SK-N-SH (cell line): ENCODE measurements at regions not wholly inside any gene's neighbourhood (a gene's known extent, or its start where the extent isn't known, plus 50 kb on each side); places are given as distances from the start of the nearest gene placed in this dataset.

ENCODE experiments used
- CTCF ChIP-seq: fragments of 200-600 bp; sonication (generic); IDR thresholded peaks from 2 replicates; pipeline ENCODE4 v1.6.1; 2017; ENCODE audit warnings: antibody characterized with exemption, mild to moderate bottlenecking, moderate library complexity
- EZH2phosphoT487 ChIP-seq: fragments of 200-600 bp; sonication (generic); IDR thresholded peaks from 2 replicates; pipeline ENCODE4 v1.6.1; 2017; ENCODE audit warnings: low read depth, mixed run types, mild to moderate bottlenecking, antibody characterized with exemption, moderate library complexity, borderline replicate concordance
- GATA2 ChIP-seq: sonication (generic); formaldehyde crosslinking; IDR thresholded peaks from 2 replicates; pipeline ENCODE4 v1.5.0; 2020; ENCODE audit warnings: mild to moderate bottlenecking, missing genetic modification reagents
- IRF3 ChIP-seq: fragments of 150-350 bp; IDR thresholded peaks from 2 replicates; pipeline ENCODE4 v1.6.1; 2016; ENCODE audit warnings: mild to moderate bottlenecking, low read depth, low read length
- MAX ChIP-seq: IDR thresholded peaks from 2 replicates; pipeline ENCODE4 v1.4.0; 2012; ENCODE audit warnings: low read depth
- POLR2AphosphoS5 ChIP-seq: IDR thresholded peaks from 2 replicates; pipeline ENCODE4 v1.6.1; 2012; ENCODE audit warnings: low read depth, low read length
- SIN3A ChIP-seq: IDR thresholded peaks from 2 replicates; pipeline ENCODE4 v1.6.1; 2012; ENCODE audit warnings: low read depth, mild to moderate bottlenecking, low read length, moderate library complexity, borderline replicate concordance
- USF2 ChIP-seq: fragments of 150-350 bp; IDR thresholded peaks from 2 replicates; pipeline ENCODE4 v1.6.1; 2017; ENCODE audit warnings: antibody characterized with exemption, low read length, low read depth, borderline replicate concordance

- no peak for TF ChIP-seq IRF3
- TF ChIP-seq CTCF = no peak
- TF ChIP-seq EZH2phosphoT487 = no peak
- TF ChIP-seq USF2 = no peak
- TF ChIP-seq MAX = no peak
- TF ChIP-seq POLR2AphosphoS5 = no peak
- no peak for TF ChIP-seq SIN3A
- TF ChIP-seq GATA2 (CRISPR knock-in tag) = no peak
These were observed 878.5 kb downstream of the PLOD2 start for GRCh38 chr3:145282505-145282904.
